Brain microvascular endothelial cell (primary cell): ENCODE measurements at regions not wholly inside any gene's neighbourhood (a gene's known extent, or its start where the extent isn't known, plus 50 kb on each side); places are given as distances from the start of the nearest gene placed in this dataset.

Experiments
- DNase-seq: peaks from one replicate; pipeline ENCODE4 v3.0.0-alpha.2; 2020
- H3K27ac ChIP-seq: fragments of 250-450 bp; sonication (Bioruptor Pico); 2 replicates; pipeline ENCODE4 v1.5.1; 2020; ENCODE audit warnings: mild to moderate bottlenecking, moderate library complexity
- H3K27me3 ChIP-seq: fragments of 250-450 bp; sonication (Bioruptor Pico); replicated peaks from 2 replicates; pipeline ENCODE4 v1.5.1; 2020; ENCODE audit warnings: mild to moderate bottlenecking
- H3K36me3 ChIP-seq: fragments of 250-450 bp; sonication (Bioruptor Pico); replicated peaks from 2 replicates; pipeline ENCODE4 v1.5.1; 2020; ENCODE audit warnings: mild to moderate bottlenecking
- H3K4me3 ChIP-seq: 2 replicates; pipeline ENCODE4 v1.5.1; 2011; ENCODE audit warnings: low read depth, mild to moderate bottlenecking, control low read depth, low read length, moderate library complexity
- CTCF ChIP-seq: IDR thresholded peaks from 2 replicates; pipeline ENCODE4 v1.5.1; 2011; ENCODE audit warnings: low read depth, mild to moderate bottlenecking, moderate library complexity, low read length, control low read depth, inconsistent platforms; ENCODE audit errors: missing control alignments
- in situ Hi-C: cut with HindIII; loops from 2 replicates; pipeline ENCODE4 v1.10.0; 2017; ENCODE audit warnings: low sequenced_read_pairs, low pct_ligation_motif_present

DNA sequence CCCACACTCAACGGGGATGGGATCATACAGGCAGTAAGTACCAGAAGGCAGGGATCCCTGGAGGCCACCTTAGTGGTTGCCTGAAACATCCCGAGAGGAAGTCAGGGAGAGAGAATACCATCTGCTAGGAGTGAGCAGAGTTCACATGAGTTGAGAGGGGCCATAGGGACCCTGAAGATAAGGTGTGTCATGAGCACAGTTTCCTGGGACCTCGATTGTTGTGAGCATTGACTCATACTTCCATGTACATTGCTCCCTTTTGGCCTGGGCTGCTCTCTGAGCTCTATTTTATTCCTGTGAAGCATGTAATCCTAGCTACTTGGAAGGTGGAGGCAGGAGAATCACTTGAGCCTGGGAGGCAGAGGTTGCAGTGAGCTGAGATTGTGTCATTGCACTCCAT, 120.5 kb downstream of the TBC1D30 start:
- in situ Hi-C loops: no loop called here
- Histone ChIP-seq H3K36me3 (no peaks in the 10 kb centered on the region), H3K27ac (no peak overlapping the region), H3K27me3 (no peaks in the 10 kb centered on the region), H3K4me3 (no peak overlapping the region)
- no peak for TF ChIP-seq CTCF
- no peak for DNase-seq

DNA sequence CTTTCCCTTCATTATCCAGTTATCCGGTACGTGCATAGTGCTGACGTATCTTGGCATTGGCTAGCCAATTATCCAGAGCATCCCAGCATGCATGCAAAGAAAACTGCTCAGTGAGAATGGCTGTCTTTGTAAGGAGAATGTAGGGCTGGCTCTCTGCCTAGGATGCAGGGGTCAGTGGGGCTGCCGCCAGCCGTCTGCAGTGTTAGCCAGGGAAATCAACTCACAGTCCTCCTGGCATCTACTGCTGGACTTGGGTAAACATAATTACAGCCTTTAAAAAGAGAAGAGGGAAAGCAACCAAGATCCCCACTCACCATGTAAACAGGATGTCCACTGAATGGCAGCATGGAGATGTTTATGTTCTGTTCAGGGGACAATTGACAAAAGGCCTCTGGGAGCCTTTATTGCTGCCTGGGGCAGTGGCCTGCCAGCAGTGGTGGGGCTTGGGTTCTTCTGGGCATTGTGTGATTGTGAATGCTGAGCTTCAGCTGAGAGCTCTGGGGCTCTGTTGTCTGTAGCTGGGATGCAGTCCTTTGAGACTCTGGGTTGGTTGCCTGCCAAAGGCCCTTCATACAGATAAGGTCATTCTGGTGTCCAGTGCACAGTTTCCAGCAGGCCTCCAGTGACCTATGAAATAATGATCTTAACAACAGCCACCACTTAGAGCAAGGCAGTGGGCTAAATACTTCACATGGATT, 121.8 kb downstream of the TBC1D30 start:
- Histone ChIP-seq H3K27ac (no peak overlapping the region), H3K4me3 (no peak overlapping the region), H3K36me3 (no peaks in the 10 kb centered on the region), H3K27me3 (no peaks in the 10 kb centered on the region)
- DNase-seq: no peak
- TF ChIP-seq CTCF: no peak
- in situ Hi-C loops: no loop called here

DNA sequence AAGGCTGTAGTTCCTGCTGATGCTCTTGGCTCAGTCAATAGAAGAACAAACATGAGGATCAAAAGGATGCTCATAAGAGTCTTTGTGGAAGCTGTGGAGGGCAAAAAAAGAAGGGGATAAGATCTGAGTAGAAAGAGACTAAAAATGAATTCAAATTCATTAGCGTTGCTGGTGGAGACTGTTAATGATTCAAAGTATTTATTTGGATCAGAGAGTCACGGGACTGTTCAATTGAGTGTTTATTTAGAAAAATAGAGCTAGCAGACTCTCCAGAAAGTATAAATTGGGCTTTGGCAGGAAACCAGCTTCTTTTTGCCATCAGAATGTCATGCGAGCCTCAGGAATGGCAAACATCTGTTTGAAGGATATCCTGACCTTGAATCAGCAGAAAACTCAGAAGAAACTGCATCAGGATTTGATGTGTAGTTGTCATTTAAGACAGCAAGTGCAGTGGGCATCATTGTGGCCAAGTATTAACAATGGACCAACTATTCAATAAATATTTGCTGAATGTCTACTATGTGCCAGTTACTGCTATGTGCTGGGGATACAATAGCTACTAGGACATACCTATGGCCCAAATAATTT, 126.4 kb downstream of the TBC1D30 start:
- in situ Hi-C loops: no loop called here
- no peak for DNase-seq

GRCh38 chr12:64951944-64952343, 127.5 kb downstream of the TBC1D30 start:
- Histone ChIP-seq H3K27ac (no peak overlapping the region), H3K27me3 (peaks cover 2% of the 10 kb centered on the region), H3K36me3 (no peaks in the 10 kb centered on the region), H3K4me3 (no peak overlapping the region)
- no peak for TF ChIP-seq CTCF
- no peak for DNase-seq
- in situ Hi-C loops: no loop called here

More for the DNA sequence above, 126.4 kb downstream of the TBC1D30 start:
- Histone ChIP-seq H3K27ac (no peak overlapping the region), H3K4me3 (no peak overlapping the region), H3K27me3 (peaks cover 2% of the 10 kb centered on the region), H3K36me3 (no peaks in the 10 kb centered on the region)
- no peak for TF ChIP-seq CTCF

GRCh38 chr12:64955746-64956145, 131.3 kb downstream of the TBC1D30 start:
- Histone ChIP-seq H3K4me3 (no peak overlapping the region), H3K27me3 (peaks cover 2% of the 10 kb centered on the region), H3K36me3 (no peaks in the 10 kb centered on the region), H3K27ac (no peak overlapping the region)
- TF ChIP-seq CTCF: no peak
- in situ Hi-C loops: no loop called here
- DNase-seq: no peak

GRCh38 chr12:64965920-64966319, 141.5 kb downstream of the TBC1D30 start:
- no peak for DNase-seq
- in situ Hi-C loops: no loop called here
- no peak overlapping the region for H3K27ac ChIP-seq
- no peak overlapping the region for H3K4me3 ChIP-seq
- no peaks in the 10 kb centered on the region for H3K27me3 ChIP-seq
- H3K36me3 ChIP-seq: no peaks in the 10 kb centered on the region
- TF ChIP-seq CTCF: no peak
